Stimulated activated CD4-positive, alpha-beta T cell treated with anti-CD3 and anti-CD28 coated beads, Interleukin-15, amount 100 ng/mL, for 48 hours (primary cell): ENCODE measurements at regions not wholly inside any gene's neighbourhood (a gene's known extent, or its start where the extent isn't known, plus 50 kb on each side); places are given as distances from the start of the nearest gene placed in this dataset.

Experiments
- DNase-seq, 2 donors: peaks; one replicate each; pipeline ENCODE4 v3.0.0-alpha.2; 2020; ENCODE audit warnings: low read depth in 2 of 2

DNA sequence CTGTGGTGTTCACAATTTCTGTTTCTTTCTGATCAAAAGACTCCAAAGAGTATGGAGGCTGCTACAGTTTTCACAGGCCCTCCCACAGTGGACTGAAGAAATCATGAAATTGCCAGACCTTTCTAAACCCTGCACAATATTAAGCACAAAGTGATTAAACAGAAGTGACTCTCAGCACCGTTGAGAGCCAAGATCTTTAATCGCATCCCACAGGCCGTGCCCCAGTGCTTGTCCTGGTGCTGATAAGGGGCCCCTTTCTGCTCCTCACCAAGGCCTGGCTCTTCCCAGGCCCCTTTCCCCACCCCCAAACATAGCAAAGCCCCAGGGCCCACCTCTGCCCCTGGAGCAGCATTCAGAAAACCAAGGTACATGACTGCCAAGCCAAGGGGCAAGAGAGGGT is 57.4 kb upstream of the BMAL1 start:
- no peak for DNase-seq

DNA sequence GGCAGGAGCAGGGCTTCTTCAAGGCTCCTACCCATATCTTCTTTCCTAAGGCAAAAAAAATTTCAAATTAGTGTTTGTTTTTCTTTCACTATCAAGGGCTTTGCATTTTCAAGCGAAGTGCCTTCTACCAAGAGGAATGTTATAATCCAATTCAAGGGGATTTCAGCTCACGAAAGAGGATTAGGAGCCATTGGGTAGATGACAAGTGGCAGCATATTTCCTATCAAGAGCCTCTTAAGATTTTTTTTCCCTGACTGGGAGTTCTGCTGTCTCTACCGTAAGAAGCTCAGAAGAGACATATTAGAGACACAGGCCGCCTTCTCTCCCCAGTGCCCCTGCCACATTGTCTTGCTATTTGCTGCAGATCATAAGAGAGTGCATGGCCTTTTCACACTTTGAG is 55.9 kb upstream of the BMAL1 start:
- DNase-seq, result no peak

DNA sequence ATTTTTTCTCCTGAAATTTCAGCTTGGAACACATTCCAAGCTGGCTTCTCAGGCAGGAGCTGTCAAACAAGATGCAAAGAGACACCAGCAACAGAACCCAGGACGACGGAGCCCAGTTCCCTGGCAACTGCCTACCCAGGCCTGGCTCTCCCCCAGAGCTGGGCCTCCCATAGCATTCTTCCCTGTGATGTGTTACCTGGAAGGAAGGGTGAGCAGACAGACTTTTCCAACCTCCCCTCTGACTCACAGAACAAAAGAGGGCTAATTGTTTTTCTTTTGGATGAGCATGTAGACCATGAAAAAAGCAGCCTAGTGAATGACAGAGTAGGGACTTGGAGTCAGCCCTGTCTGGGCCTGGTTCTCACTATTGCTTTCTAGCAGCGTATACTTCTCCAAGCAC is 55.3 kb upstream of the BMAL1 start:
- DNase-seq, result no peak

DNA sequence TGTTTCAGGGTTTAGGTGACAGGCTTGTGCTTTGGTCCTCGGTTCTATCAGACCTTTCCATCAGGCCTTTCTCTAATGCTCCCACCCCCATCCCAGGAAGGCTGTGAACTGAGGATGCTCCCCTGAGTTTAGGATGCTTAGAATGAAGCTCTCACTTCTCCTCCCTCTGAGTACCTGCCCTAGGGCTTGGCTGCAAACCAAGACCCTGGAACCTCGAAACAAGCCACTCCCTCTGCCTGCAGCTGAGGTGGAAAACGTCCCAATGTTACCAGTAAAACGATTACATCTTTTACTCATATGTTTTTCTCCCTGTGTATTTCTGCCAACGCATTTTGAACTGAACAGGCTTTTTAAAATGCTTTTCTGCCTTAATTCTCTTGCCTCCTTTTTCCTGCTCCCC is 54.5 kb upstream of the BMAL1 start:
- DNase-seq, result no peak

- no peak for DNase-seq
These were observed 53.3 kb upstream of the BMAL1 start for GRCh38 chr11:13224324-13224723.

DNA sequence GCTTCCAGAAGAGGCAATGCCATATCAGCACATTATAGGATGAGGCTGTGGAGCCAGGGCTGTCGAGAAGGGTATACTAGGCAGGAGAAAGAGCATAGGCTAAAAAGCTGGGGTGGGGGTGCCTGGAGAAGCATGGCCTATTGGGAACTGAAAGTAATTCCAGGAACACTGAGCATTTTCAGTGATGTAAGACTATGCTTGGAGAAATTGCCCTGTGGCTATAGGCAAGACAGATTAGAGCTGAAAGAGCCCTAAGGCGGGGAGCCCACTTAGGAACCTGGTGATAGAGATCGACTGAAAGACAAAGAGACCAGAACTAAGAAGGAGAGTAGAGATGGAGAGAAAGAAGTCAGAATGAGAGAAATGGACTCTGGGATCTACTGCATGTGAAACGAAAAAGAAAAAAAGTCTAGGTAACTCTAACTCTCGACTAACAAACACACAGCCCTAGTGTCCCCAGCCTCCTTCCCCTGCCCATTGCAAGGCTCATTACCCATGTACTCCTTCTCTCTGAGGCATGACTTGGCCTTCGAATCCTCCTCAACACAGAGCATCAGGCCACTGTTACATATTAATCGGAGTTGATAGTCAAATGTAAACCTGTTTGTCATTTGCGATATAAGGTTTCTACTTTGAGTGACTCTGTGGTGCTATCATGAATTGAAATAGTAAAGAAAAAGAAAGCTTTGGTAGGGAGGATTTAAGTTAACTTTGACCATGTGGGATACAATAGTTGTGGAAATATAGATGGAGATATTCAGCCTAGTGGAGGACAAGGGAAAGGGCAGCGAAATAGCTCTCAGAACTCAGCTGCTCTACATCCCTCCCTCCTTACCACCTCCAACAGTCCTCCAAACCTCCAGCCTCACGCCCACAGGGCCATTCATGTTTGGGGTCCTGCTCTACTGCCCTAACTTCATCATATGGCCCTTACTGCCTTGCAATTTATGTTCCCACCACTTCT is 52.3 kb upstream of the BMAL1 start:
- no peak for DNase-seq

DNA sequence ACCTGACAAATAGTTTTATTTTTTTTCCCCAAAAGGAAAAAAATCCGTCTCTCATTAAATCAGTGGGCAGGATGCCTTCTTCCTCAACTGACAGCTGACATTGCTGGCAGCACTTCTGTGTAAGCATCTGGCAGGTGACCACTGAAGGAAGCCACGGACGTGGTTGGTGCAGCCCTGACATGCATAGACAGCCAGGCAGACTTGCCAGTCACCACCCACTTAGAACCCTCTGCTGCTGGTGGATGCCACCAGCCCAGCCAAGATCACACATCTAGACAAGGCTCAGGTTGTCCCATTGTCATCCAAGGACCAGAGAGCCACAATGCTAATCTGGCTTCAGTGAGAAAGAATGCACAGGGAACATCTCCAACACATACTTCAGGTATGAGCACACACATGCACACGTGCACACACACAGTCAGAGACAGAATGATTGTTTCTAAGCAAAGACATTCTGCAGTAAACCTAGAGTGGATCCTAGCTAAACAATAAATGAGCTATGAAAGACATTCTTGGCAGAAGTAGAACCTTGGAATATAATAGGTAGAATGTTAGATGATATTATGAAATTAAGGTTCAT is 49.8 kb upstream of the BMAL1 start:
- no peak for DNase-seq
